ENCODE measurements at regions not wholly inside any gene's neighbourhood (a gene's known extent, or its start where the extent isn't known, plus 50 kb on each side); places are given as distances from the start of the nearest gene placed in this dataset.

DNA sequence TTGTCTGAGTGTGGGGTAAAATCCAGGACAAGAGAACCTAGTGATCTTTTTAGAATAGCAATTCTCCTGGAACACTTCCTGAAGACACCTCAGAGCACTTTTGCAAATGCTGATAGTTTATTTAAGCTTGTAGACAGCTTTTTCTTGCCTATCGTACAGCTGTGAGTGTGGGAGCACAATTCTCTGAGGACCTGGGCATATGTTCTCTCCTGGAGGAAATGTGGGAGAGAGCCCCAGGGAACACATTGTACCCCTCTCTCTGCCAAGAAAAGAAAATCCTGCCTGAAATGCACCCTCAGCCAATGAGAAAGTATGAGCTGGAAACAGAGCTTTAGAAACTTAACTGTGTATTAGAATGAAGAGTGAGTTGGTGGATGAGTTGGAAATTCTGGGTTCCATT, 308.3 kb upstream of the SEMA6D start:
- TF ChIP-seq CTCF (IDR thresholded peaks at IDR 0.05) = no peak
- no peak for TF ChIP-seq POLR2A (IDR thresholded peaks at IDR 0.05)

Measured in body of pancreas (tissue), 4 donors.